HCT116 (cell line): ENCODE measurements at regions not wholly inside any gene's neighbourhood (a gene's known extent, or its start where the extent isn't known, plus 50 kb on each side); places are given as distances from the start of the nearest gene placed in this dataset.

ENCODE experiments used
- ATAC-seq: fragments of 200-7000 bp; cut with Tn5 transposase; 2 replicates; pipeline ENCODE4 v1.9.1; 2020; ENCODE audit warnings: mild to moderate bottlenecking, moderate library complexity
- BruUV-seq: library from RNA; stranded (reverse); fragments of 400-500 nt; replicated peaks from 2 replicates; lab custom pipeline; 2021; lab: Mats Ljungman, UMichigan
- CTCF ChIA-PET: fragments of 300-600 bp; sonication (Branson Sonifier 250); formaldehyde crosslinking; loops from one replicate; lab custom pipeline; 2021; ENCODE audit warnings: antibody characterized with exemption; lab: Charles Lee
- POLR2A ChIA-PET: fragments of 300-600, 350-600 bp; sonication (Branson Sonifier 250); formaldehyde crosslinking; loops from one replicate; lab custom pipeline; 2021; ENCODE audit warnings: antibody characterized with exemption; lab: Charles Lee
- RAD21 ChIA-PET, 2 experiments: fragments of 300-600 bp; sonication (Branson Sonifier 250); formaldehyde crosslinking; loops; one replicate each; lab custom pipeline; 2023; ENCODE audit warnings: low total read pairs in 2 of 2; ENCODE audit not compliant: uncharacterized antibody in 2 of 2, unreplicated experiment in 2 of 2, low non-redundant PET in 1 of 2; lab: Charles Lee
- DNase-seq: peaks from one replicate; pipeline ENCODE4 v3.0.0-alpha.2; 2010; ENCODE audit warnings: low read depth, low spot score
- H2AFZ ChIP-seq: fragments of 200-600 bp; shearing (Covaris generic), sonication (generic); 2 replicates; pipeline ENCODE4 v1.6.1; 2017; ENCODE audit warnings: low read depth, mixed run types, mixed read lengths, antibody characterized with exemption, low read length; ENCODE audit not compliant: poor library complexity, severe bottlenecking
- H3K27ac ChIP-seq: 2 replicates; pipeline ENCODE4 v1.5.1; 2012; ENCODE audit warnings: low read depth, low read length
- H3K27me3 ChIP-seq: fragments of 200-600 bp; sonication (generic); 2 replicates; pipeline ENCODE4 v1.6.1; 2016; ENCODE audit warnings: mixed run types, low read length, mixed read lengths; ENCODE audit not compliant: insufficient read depth
- H3K36me3 ChIP-seq, 2 experiments: fragments of 200-500 bp in 1 of 2; fragments of 200-600 bp in 1 of 2; sonication (Bioruptor generic) in 1 of 2; sonication (generic) in 1 of 2; 2 replicates each; pipeline versions ENCODE4 v1.5.1 to v1.6.1; 2014 to 2016; ENCODE audit warnings: low read length in 2 of 2, inconsistent platforms in 1 of 2, mixed read lengths in 1 of 2, mixed run types in 1 of 2; ENCODE audit not compliant: insufficient read depth in 2 of 2, control insufficient read depth in 1 of 2
- H3K4me1 ChIP-seq, 2 experiments: fragments of 200-600 bp in 1 of 2; sonication (generic) in 1 of 2; 2 replicates each; pipeline versions ENCODE4 v1.5.1 to v1.6.1; 2012 to 2017; ENCODE audit warnings: low read length in 2 of 2, inconsistent platforms in 1 of 2, mild to moderate bottlenecking in 1 of 2, mixed read lengths in 1 of 2, mixed run types in 1 of 2, moderate library complexity in 1 of 2; ENCODE audit not compliant: insufficient read depth in 2 of 2, control insufficient read depth in 1 of 2
- H3K4me2 ChIP-seq: fragments of 200-600 bp; sonication (generic); 2 replicates; pipeline ENCODE4 v1.6.1; 2017; ENCODE audit warnings: mixed run types, low read length, mixed read lengths
- H3K4me3 ChIP-seq, 2 experiments: fragments of 200-600 bp in 1 of 2; sonication (generic) in 1 of 2; replicated peaks in 1 of 2; 2 replicates each; pipeline ENCODE4 v1.5.1; 2011 to 2016; ENCODE audit warnings: low read length in 2 of 2, control low read depth in 1 of 2, low read depth in 1 of 2, mild to moderate bottlenecking in 1 of 2, mixed read lengths in 1 of 2, mixed run types in 1 of 2
- H3K79me2 ChIP-seq: fragments of 200-600 bp; sonication (generic); 2 replicates; pipeline ENCODE4 v1.6.1; 2017; ENCODE audit warnings: mild to moderate bottlenecking, mixed run types, low read length, moderate library complexity, mixed read lengths; ENCODE audit not compliant: insufficient read depth
- H3K9ac ChIP-seq: fragments of 200-600 bp; sonication (generic); 2 replicates; pipeline ENCODE4 v1.6.1; 2016; ENCODE audit warnings: low read length, mixed read lengths
- H3K9me2 ChIP-seq: fragments of 200-600 bp; sonication (generic), shearing (Covaris generic); 2 replicates; pipeline ENCODE4 v1.6.1; 2017; ENCODE audit warnings: mixed run types, mild to moderate bottlenecking, moderate library complexity; ENCODE audit not compliant: insufficient read depth
- H3K9me3 ChIP-seq, 2 experiments: fragments of 200-500 bp in 1 of 2; fragments of 200-600 bp in 1 of 2; sonication (Bioruptor generic) in 1 of 2; sonication (generic) in 1 of 2; 2 replicates each; pipeline ENCODE4 v1.6.1; 2014 to 2017; ENCODE audit warnings: low read length in 2 of 2, mixed read lengths in 2 of 2, inconsistent platforms in 1 of 2, low read depth in 1 of 2, mild to moderate bottlenecking in 1 of 2, mixed run types in 1 of 2, moderate library complexity in 1 of 2; ENCODE audit not compliant: control insufficient read depth in 1 of 2, insufficient read depth in 1 of 2
- H4K20me1 ChIP-seq: fragments of 200-600 bp; sonication (generic), shearing (Covaris generic); 2 replicates; pipeline ENCODE4 v1.6.1; 2017; ENCODE audit warnings: mixed run types, mild to moderate bottlenecking, moderate library complexity; ENCODE audit not compliant: insufficient read depth
- ATF3 ChIP-seq: IDR thresholded peaks from 2 replicates; pipeline ENCODE4 v1.6.1; 2012
- CBX3 ChIP-seq: IDR thresholded peaks from 2 replicates; pipeline ENCODE4 v1.6.1; 2012; ENCODE audit warnings: low read depth
- CEBPB ChIP-seq: IDR thresholded peaks from 2 replicates; pipeline ENCODE4 v1.6.1; 2012; ENCODE audit warnings: low read depth
- CTCF ChIP-seq, 3 experiments: fragments of 200-600 bp in 1 of 3; sonication (generic) in 1 of 3; IDR thresholded peaks in 2 of 3; conservative IDR thresholded peaks in 1 of 3; 2 replicates each; pipeline ENCODE4 v1.5.1; 2012 to 2017; ENCODE audit warnings: low read depth in 2 of 3, low read length in 2 of 3, antibody characterized with exemption in 1 of 3, borderline replicate concordance in 1 of 3, control low read depth in 1 of 3, mild to moderate bottlenecking in 1 of 3, mixed read lengths in 1 of 3, mixed run types in 1 of 3, moderate library complexity in 1 of 3; ENCODE audit not compliant: insufficient read depth in 1 of 3
- ELF1 ChIP-seq: IDR thresholded peaks from 2 replicates; pipeline ENCODE4 v1.6.1; 2012; ENCODE audit warnings: low read depth, borderline replicate concordance
- EZH2 ChIP-seq: fragments of 200-600 bp; sonication (generic); IDR thresholded peaks from 2 replicates; pipeline ENCODE4 v1.6.1; 2017; ENCODE audit warnings: antibody characterized with exemption, mixed run types
- RAD21 ChIP-seq: IDR thresholded peaks from 2 replicates; pipeline ENCODE4 v1.6.1; 2012; ENCODE audit warnings: low read depth, mild to moderate bottlenecking
- YY1 ChIP-seq: IDR thresholded peaks from 2 replicates; pipeline ENCODE4 v1.6.1; 2011; ENCODE audit warnings: low read length, low read depth, moderate library complexity, mild to moderate bottlenecking; ENCODE audit not compliant: insufficient replicate concordance; ENCODE audit errors: extremely low read depth
- ZFX ChIP-seq: fragments of 450-650 bp; IDR thresholded peaks from 2 replicates; pipeline ENCODE4 v1.6.1; 2017
- ZNF274 ChIP-seq: fragments of 200-500 bp; sonication (Bioruptor generic); IDR thresholded peaks from 2 replicates; pipeline ENCODE4 v1.6.1; 2014; ENCODE audit warnings: mild to moderate bottlenecking, low read depth, low read length, inconsistent platforms
- intact Hi-C: fragments of 100-400 bp; cut with micrococcal nuclease; formaldehyde crosslinking; loops from 2 replicates; pipeline ENCODE4 v1.10.0; 2022
- TF ChIP-seq, protein P1 (sequence below): IDR thresholded peaks from 2 replicates; pipeline ENCODE4 v1.6.1; 2011; ENCODE audit warnings: mild to moderate bottlenecking, low read length, moderate library complexity; ENCODE audit not compliant: insufficient replicate concordance; ENCODE audit errors: extremely low read depth
- TF ChIP-seq, protein P2 (sequence below): IDR thresholded peaks from 2 replicates; pipeline ENCODE4 v1.6.1; 2012; ENCODE audit warnings: low read depth

GRCh38 chr17:34800661-34801060, 160.6 kb downstream of the CCT6B start:
- ChIA-PET RAD21 (no interaction called here), CTCF (no interaction called here)
- Histone ChIP-seq H3K4me3 (no peak overlapping the region), H3K4me2 (no peak overlapping the region), H4K20me1 (no peaks in the 10 kb centered on the region), H3K9me2 (no peaks in the 10 kb centered on the region), H3K4me1 (no peaks in the 10 kb centered on the region), H2AFZ (no peak overlapping the region), H3K27ac (no peak overlapping the region)
- intact Hi-C loops, result no loop called here
- ATAC-seq, result no peak
- TF ChIP-seq CBX3, result no peak
- TF ChIP-seq ZFX, result no peak
- no peak for TF ChIP-seq RAD21
- TF ChIP-seq, protein P1, sequence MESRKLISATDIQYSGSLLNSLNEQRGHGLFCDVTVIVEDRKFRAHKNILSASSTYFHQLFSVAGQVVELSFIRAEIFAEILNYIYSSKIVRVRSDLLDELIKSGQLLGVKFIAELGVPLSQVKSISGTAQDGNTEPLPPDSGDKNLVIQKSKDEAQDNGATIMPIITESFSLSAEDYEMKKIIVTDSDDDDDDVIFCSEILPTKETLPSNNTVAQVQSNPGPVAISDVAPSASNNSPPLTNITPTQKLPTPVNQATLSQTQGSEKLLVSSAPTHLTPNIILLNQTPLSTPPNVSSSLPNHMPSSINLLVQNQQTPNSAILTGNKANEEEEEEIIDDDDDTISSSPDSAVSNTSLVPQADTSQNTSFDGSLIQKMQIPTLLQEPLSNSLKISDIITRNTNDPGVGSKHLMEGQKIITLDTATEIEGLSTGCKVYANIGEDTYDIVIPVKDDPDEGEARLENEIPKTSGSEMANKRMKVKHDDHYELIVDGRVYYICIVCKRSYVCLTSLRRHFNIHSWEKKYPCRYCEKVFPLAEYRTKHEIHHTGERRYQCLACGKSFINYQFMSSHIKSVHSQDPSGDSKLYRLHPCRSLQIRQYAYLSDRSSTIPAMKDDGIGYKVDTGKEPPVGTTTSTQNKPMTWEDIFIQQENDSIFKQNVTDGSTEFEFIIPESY, result no peak
- TF ChIP-seq CEBPB, result no peak
- TF ChIP-seq, all 23 proteins: peak for 0
- Histone ChIP-seq H3K79me2 (no peaks in the 10 kb centered on the region), H3K9me3 (peaks cover 0 to 4% of the 10 kb centered on the region in 2 experiments; a peak in 1 of 4 replicates), H3K9ac (no peak overlapping the region), H3K36me3 (no peaks in the 10 kb centered on the region), H3K27me3 (peaks cover 36% of the 10 kb centered on the region)
- POLR2A ChIA-PET, result no interaction called here
- no TSS peak for BruUV-seq
- DNase-seq, result no peak

- H3K9ac ChIP-seq, result no peak overlapping the region
- no peak overlapping the region for H3K4me2 ChIP-seq
- no peaks in the 10 kb centered on the region for H3K36me3 ChIP-seq
- POLR2A ChIA-PET, result no interaction called here
- peaks cover 0 to 4% of the 10 kb centered on the region in 2 experiments; a peak in 1 of 4 replicates for H3K9me3 ChIP-seq
- no peaks in the 10 kb centered on the region for H3K9me2 ChIP-seq
- no peaks in the 10 kb centered on the region for H3K79me2 ChIP-seq
- intact Hi-C loops, result loop anchor here (10.0 kb wide), 1 partner anchor 105 kb away; no protein-coding TSS in a partner anchor
- H2AFZ ChIP-seq, result no peak overlapping the region
- no peaks in the 10 kb centered on the region for H3K4me1 ChIP-seq
- peaks cover 33% of the 10 kb centered on the region for H3K27me3 ChIP-seq
- no TSS peak for BruUV-seq
- H3K27ac ChIP-seq, result no peak overlapping the region
- DNase-seq, result no peak
- H4K20me1 ChIP-seq, result no peaks in the 10 kb centered on the region
- CTCF ChIA-PET, result no interaction called here
- RAD21 ChIA-PET, result no interaction called here
- no peak overlapping the region for H3K4me3 ChIP-seq
- no peak for ATAC-seq
- TF ChIP-seq ZNF274 (no peak), YY1 (no peak), EZH2 (no peak), ATF3 (no peak), ELF1 (no peak), CTCF (IDR thresholded peaks at IDR 0.05 in 2 of 3, conservative IDR thresholded peaks at IDR 0.05 in 1 of 3; ENCODE audit: borderline replicate concordance in 1 of 3, insufficient read depth in 1 of 3, low read depth in 2 of 3, low read length in 2 of 3) (no peak), CEBPB (no peak)
- TF ChIP-seq, protein P2, sequence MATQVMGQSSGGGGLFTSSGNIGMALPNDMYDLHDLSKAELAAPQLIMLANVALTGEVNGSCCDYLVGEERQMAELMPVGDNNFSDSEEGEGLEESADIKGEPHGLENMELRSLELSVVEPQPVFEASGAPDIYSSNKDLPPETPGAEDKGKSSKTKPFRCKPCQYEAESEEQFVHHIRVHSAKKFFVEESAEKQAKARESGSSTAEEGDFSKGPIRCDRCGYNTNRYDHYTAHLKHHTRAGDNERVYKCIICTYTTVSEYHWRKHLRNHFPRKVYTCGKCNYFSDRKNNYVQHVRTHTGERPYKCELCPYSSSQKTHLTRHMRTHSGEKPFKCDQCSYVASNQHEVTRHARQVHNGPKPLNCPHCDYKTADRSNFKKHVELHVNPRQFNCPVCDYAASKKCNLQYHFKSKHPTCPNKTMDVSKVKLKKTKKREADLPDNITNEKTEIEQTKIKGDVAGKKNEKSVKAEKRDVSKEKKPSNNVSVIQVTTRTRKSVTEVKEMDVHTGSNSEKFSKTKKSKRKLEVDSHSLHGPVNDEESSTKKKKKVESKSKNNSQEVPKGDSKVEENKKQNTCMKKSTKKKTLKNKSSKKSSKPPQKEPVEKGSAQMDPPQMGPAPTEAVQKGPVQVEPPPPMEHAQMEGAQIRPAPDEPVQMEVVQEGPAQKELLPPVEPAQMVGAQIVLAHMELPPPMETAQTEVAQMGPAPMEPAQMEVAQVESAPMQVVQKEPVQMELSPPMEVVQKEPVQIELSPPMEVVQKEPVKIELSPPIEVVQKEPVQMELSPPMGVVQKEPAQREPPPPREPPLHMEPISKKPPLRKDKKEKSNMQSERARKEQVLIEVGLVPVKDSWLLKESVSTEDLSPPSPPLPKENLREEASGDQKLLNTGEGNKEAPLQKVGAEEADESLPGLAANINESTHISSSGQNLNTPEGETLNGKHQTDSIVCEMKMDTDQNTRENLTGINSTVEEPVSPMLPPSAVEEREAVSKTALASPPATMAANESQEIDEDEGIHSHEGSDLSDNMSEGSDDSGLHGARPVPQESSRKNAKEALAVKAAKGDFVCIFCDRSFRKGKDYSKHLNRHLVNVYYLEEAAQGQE, result no peak
Measured at GRCh38 chr17:34799751-34800150, 161.5 kb downstream of the CCT6B start.
